ENCODE measurements at regions not wholly inside any gene's neighbourhood (a gene's known extent, or its start where the extent isn't known, plus 50 kb on each side); places are given as distances from the start of the nearest gene placed in this dataset.
A peak's percentile ranks its signal among the peaks of the same experiment; 100 is the strongest.

DNA sequence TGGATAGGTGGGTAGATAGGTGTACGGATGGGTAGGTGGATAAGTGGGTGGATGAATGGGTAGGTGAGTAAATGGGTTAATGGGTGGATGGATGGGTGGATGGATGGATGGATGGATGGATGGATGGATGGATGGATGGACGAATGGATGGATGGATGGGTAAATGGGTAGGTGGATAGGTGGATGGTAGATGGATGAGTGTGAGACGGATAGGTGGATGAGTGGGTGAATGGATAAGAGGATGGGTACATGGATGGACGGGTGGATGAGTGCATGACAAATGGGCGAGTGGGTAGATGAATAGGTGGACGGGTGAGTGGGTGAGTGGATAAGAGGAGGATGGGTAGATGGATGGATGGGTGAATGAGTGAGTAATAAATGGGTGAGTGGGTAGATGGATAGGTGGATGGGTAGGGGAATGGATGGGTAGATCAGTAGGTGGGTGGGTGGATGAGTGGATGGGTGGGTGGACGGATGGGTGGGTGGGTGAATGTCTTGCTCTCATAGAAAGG is 179.2 kb downstream of the FGF18 start:
- WGBS, 2 experiments (ENCODE audit: extremely low coverage in 1 of 2, insufficient coverage in 1 of 2, insufficient read length in 1 of 2, insufficient replicate concordance in 2 of 2, low coverage in 1 of 2, low lambda C conversion rate in 2 of 2, missing lambda C conversion rate in 1 of 2), result 78 to 100% methylated on average over 3 to 6 of the region's 7 CpGs
- H2BK15ac ChIP-seq (ENCODE audit: low read length), result no peak overlapping the region
- no peak overlapping the region for H3K4me2 ChIP-seq (ENCODE audit: insufficient read depth in 1 of 2, low read depth in 2 of 2, low read length in 2 of 2)
- H3K27ac ChIP-seq (ENCODE audit: low read depth, low read length), result no peak overlapping the region
- H3K23ac ChIP-seq (ENCODE audit: insufficient read length), result no peak overlapping the region
- H3K79me2 ChIP-seq (ENCODE audit: control insufficient read depth in 1 of 2, insufficient read depth in 2 of 2, low read length in 2 of 2), result no peaks in the 10 kb centered on the region
- no peak overlapping the region for H2BK5ac ChIP-seq (ENCODE audit: low read depth, low read length)
- H2BK12ac ChIP-seq (ENCODE audit: low read depth, low read length), result no peak overlapping the region
- peak overlapping the region; percentile 32 for H3K56ac ChIP-seq (replicated peaks; ENCODE audit: insufficient read length, low read depth, low read length)
- no peak overlapping the region for H2BK20ac ChIP-seq (ENCODE audit: low read length)
- FAIRE-seq, result no peak
- no peak for TF ChIP-seq TBP (IDR thresholded peaks at IDR 0.05; ENCODE audit: low read depth, low read length)
- TF ChIP-seq POU5F1 (IDR thresholded peaks at IDR 0.05; ENCODE audit: low read depth, low read length), result no peak
- TF ChIP-seq YY1 (IDR thresholded peaks at IDR 0.05; ENCODE audit: low read depth, low read length), result no peak
- TF ChIP-seq POLR2AphosphoS5 (IDR thresholded peaks at IDR 0.05; ENCODE audit: low read depth, low read length), result no peak
- no peak for TF ChIP-seq BRCA1 (IDR thresholded peaks at IDR 0.05; ENCODE audit: low read depth, low read length)
- TF ChIP-seq MAFK (IDR thresholded peaks at IDR 0.05; ENCODE audit: low read depth, low read length), result no peak
- TF ChIP-seq SIRT6 (IDR thresholded peaks at IDR 0.05; ENCODE audit: low read length), result no peak
- TF ChIP-seq SP1 (IDR thresholded peaks at IDR 0.05; ENCODE audit: low read depth, low read length), result no peak
- TF ChIP-seq FOSL1 (IDR thresholded peaks at IDR 0.05; ENCODE audit: insufficient read depth, low read depth, low read length), result no peak
- TF ChIP-seq NRF1 (IDR thresholded peaks at IDR 0.05; ENCODE audit: low read depth, low read length), result no peak
- TF ChIP-seq EP300 (IDR thresholded peaks at IDR 0.05; ENCODE audit: borderline replicate concordance in 1 of 2, low read depth in 2 of 2, low read length in 2 of 2), result no peak
- TF ChIP-seq CBX5 (IDR thresholded peaks at IDR 0.05; ENCODE audit: low read depth, low read length), result no peak
- TF ChIP-seq GTF2F1 (IDR thresholded peaks at IDR 0.05; ENCODE audit: borderline replicate concordance, low read depth, low read length), result no peak
- TF ChIP-seq, protein P1, sequence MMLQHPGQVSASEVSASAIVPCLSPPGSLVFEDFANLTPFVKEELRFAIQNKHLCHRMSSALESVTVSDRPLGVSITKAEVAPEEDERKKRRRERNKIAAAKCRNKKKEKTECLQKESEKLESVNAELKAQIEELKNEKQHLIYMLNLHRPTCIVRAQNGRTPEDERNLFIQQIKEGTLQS (IDR thresholded peaks at IDR 0.05; ENCODE audit: insufficient read depth, low read depth, low read length), result no peak
- H2BK120ac ChIP-seq (replicated peaks; ENCODE audit: low read depth, low read length), result no peak overlapping the region
- no peaks in the 10 kb centered on the region for H3K79me1 ChIP-seq (ENCODE audit: low read depth, low read length)
- H3K9me3 ChIP-seq (ENCODE audit: insufficient read depth in 2 of 2, low read depth in 1 of 2, low read length in 1 of 2), result no peaks in the 10 kb centered on the region
- POLR2A ChIA-PET (ENCODE audit: partially characterized antibody), result no interaction called here
- no peak for DNase-seq (ENCODE audit: low read depth in 1 of 2, low spot score in 2 of 2)
- H3K4ac ChIP-seq (replicated peaks; ENCODE audit: insufficient read length, low read depth, low read length), result no peak overlapping the region
- H3K14ac ChIP-seq (ENCODE audit: insufficient read length), result no peak overlapping the region
- no peak overlapping the region for H4K5ac ChIP-seq (ENCODE audit: insufficient read length, low read depth, low read length)
- no peak overlapping the region for H4K91ac ChIP-seq (replicated peaks; ENCODE audit: insufficient read length, low read length)
- no peak overlapping the region for H3K18ac ChIP-seq (ENCODE audit: extremely low read depth, low read length)
- CTCF ChIA-PET (ENCODE audit: partially characterized antibody), result interaction anchor here (0.9 to 1.7 kb wide), 10 partner anchors 11 to 259 kb away, joined by 3 to 4 read pairs (median 3); partner anchors contain the start of gene FGF18
- 0 out of 2 replicates have a peak overlapping the region, but pooled peaks have one; percentile 53 for H2AK5ac ChIP-seq (ENCODE audit: low read depth, low read length)
- no peaks in the 10 kb centered on the region; a peak in 1 of 7 replicates for H3K27me3 ChIP-seq (replicated peaks in 1 of 4; ENCODE audit: control insufficient read depth in 3 of 4, extremely low read depth in 1 of 4, insufficient read depth in 3 of 4, low read length in 3 of 4)
- H2AFZ ChIP-seq (ENCODE audit: low read length), result no peak overlapping the region
- no peak overlapping the region for H3K4me3 ChIP-seq (ENCODE audit: extremely low read depth in 1 of 4, insufficient read depth in 2 of 4, low read depth in 3 of 4, low read length in 4 of 4)
- H4K8ac ChIP-seq (ENCODE audit: extremely low read depth, insufficient read depth, low read length), result no peak overlapping the region
- H3K9ac ChIP-seq (replicated peaks in 1 of 4; ENCODE audit: extremely low read depth in 1 of 4, low read depth in 3 of 4, low read length in 3 of 4), result no peak overlapping the region
- peaks cover 0 to 6% (median 0%) of the 10 kb centered on the region in 4 experiments; a peak in 1 of 7 replicates for H3K4me1 ChIP-seq (replicated peaks in 1 of 4; ENCODE audit: control insufficient read depth in 3 of 4, insufficient read depth in 4 of 4, low read length in 3 of 4)
- peaks cover 0 to 2% of the 10 kb centered on the region in 2 experiments for H4K20me1 ChIP-seq (replicated peaks in 1 of 2; ENCODE audit: control insufficient read depth in 1 of 2, insufficient read depth in 2 of 2, low read length in 2 of 2)
- H3K36me3 ChIP-seq (ENCODE audit: control insufficient read depth in 2 of 4, insufficient read depth in 4 of 4, low read length in 3 of 4), result no peaks in the 10 kb centered on the region
- peaks cover 6% of the 10 kb centered on the region; the same call in 1 of the 2 replicates for H3K23me2 ChIP-seq (ENCODE audit: low read depth, low read length)

All from H1 (cell line).